GM12801 (cell line): ENCODE measurements at regions not wholly inside any gene's neighbourhood (a gene's known extent, or its start where the extent isn't known, plus 50 kb on each side); places are given as distances from the start of the nearest gene placed in this dataset.

Experiments used
- TF ChIP-seq, protein P1 (sequence below): IDR thresholded peaks from one replicate; pipeline ENCODE4 v1.5.1; 2011; ENCODE audit warnings: control low read depth; ENCODE audit not compliant: insufficient read length; ENCODE audit errors: extremely low read depth

DNA sequence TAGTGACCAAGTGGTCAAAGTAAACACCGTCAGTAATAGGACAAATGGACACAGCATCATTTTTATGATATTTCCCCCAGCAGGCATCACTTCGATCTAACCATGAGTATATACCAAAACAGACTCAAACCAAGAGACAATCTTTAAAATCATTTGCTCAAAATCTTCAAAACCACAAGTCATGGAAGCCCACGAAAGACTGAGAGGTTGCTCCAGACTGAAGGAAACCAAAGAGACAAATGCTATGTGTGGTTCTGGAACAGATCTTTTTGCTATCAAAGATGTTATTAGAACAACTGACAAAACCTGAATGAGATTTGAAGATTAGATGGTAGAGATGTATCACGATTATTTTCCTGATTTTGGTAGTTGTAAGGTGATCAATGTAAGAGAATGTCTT, 197.7 kb downstream of the TBXT start:
- TF ChIP-seq, protein P1, sequence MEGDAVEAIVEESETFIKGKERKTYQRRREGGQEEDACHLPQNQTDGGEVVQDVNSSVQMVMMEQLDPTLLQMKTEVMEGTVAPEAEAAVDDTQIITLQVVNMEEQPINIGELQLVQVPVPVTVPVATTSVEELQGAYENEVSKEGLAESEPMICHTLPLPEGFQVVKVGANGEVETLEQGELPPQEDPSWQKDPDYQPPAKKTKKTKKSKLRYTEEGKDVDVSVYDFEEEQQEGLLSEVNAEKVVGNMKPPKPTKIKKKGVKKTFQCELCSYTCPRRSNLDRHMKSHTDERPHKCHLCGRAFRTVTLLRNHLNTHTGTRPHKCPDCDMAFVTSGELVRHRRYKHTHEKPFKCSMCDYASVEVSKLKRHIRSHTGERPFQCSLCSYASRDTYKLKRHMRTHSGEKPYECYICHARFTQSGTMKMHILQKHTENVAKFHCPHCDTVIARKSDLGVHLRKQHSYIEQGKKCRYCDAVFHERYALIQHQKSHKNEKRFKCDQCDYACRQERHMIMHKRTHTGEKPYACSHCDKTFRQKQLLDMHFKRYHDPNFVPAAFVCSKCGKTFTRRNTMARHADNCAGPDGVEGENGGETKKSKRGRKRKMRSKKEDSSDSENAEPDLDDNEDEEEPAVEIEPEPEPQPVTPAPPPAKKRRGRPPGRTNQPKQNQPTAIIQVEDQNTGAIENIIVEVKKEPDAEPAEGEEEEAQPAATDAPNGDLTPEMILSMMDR, result no peak

DNA sequence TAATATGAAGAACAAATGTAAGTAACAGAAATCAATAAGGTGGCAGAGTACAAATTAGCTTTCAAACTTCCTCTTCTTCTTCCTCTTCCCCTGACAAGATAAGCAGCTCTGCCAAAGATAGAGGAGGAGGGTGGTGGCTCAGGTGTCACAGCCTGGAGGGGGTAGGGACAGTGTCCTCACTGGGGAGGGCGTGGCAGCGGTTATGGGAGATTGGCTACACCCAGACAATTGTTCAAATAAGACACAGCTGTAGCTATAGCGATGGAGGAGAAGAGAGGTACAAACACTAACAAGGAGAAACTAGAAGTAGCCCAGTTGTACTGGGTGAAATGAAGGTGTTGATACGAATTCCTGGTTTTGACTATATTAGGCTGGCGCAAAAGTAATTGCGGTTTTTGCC, 198.5 kb downstream of the TBXT start:
- TF ChIP-seq, protein P1, result no peak

DNA sequence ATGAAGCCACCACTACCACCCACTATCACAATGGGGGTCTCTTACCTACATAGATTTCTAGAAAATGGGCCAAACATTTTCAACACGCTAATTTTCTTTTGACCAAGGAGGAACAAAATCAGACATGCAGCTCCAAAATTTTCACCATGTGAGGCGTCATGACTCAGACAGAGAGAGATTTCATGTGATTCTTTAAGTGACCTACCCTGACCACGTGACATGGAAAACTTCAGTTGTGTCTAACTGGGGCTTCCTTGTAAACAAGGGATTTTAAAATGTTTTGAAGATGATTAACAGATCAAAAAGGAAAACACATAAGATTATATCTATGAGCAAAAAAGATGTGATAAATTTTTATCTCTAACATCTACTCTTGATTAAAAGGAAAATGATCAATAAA, 199.2 kb downstream of the TBXT start:
- TF ChIP-seq, protein P1, result no peak

DNA sequence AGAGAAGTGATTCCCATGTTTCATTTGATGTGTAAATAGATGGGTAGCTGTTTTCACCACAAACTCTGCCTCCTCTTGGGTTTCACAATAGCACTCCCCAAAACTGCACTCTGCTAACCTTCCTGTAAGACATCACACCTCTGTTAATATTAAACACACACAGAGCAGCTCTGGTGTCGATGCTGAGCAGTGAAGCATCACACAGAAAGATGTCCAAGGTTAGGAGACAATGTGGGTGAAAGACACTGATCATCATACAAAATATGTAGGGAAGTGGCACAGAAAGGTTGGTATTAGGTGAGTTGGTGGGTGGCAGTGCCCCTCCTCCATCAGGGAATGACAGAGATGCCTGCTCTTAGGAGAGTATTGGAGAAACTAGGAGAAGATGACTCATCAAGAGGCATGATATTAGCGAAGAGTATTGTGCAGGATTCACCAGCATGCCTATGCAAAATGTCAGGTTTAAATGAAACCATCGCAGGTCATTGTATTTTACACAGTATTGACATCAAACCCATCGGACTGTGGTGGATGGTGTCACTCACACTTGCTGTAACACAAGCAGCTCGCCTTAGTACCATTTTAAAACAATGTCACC, 199.7 kb downstream of the TBXT start:
- TF ChIP-seq, protein P1, result no peak

DNA sequence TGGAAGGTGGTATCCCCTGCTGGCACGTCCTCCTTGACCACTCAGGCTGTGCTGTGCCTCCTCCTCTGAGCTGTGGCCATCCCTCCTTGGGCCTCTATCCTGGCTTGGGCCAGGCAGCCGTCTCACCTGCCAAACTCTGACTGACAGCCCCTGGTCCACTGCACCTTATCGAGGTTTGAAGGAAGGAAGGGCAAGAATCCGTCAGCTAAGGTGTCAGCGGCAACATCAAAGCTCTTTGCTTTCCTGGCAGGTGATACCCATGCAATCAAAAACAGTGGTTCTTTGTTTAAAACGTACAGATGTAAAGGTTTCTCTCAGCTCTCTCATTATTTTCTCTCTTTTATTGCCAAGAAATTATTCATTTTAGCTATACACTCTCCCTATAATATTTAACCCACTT, 203.9 kb downstream of the TBXT start:
- TF ChIP-seq, protein P1, result no peak

DNA sequence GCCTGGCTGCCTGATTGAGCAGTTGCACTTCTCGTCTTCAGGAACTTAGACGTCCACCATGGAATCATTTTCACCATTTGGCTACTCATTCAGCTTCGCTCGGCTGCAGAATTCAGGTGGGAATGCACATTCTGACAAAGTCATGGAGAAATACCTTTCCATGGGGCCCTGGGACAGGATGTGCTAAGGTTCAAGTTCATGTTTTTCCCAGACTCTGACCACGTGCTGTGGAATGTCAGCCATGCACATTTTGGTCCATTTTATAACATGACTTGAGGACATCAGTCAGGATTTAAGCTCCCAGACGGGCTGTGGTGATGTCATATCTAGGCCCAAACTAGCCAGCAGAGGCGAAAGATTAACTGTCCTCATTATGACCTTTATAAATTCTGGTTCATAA, 205.3 kb downstream of the TBXT start:
- TF ChIP-seq, protein P1, result no peak

DNA sequence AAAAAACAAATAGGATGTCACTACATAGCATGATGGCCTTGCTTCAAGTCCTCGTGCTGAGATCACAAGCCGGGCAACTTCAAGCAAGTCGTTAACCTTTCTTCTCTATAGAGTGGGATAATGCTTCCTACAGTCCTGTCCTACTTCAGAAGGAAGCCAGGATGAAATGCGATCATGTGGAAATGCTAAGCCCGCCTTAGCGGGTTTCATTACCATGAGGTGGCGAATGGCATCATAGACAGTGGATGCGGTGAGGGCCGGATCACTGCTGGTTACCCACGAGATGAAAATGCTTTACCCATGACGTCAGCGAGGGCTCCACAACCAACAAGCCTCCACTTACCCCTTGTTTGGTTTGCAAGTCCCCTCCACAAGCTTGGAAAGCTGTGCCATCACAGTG, 206.4 kb downstream of the TBXT start:
- TF ChIP-seq, protein P1, result no peak
